Loucy (cell line): ENCODE measurements at regions not wholly inside any gene's neighbourhood (a gene's known extent, or its start where the extent isn't known, plus 50 kb on each side); places are given as distances from the start of the nearest gene placed in this dataset.

Experiments
- EZH2phosphoT487 ChIP-seq: fragments of 200-600 bp; IDR thresholded peaks from 2 replicates; pipeline ENCODE4 v1.6.1; 2018; ENCODE audit warnings: antibody characterized with exemption, mild to moderate bottlenecking, moderate library complexity, borderline replicate concordance
- TF ChIP-seq, protein P1 (sequence below): fragments of 200-600 bp; sonication (generic); conservative IDR thresholded peaks from 2 replicates; pipeline ENCODE4 v1.5.1; 2014; ENCODE audit warnings: mild to moderate bottlenecking, antibody characterized with exemption, low read length

DNA sequence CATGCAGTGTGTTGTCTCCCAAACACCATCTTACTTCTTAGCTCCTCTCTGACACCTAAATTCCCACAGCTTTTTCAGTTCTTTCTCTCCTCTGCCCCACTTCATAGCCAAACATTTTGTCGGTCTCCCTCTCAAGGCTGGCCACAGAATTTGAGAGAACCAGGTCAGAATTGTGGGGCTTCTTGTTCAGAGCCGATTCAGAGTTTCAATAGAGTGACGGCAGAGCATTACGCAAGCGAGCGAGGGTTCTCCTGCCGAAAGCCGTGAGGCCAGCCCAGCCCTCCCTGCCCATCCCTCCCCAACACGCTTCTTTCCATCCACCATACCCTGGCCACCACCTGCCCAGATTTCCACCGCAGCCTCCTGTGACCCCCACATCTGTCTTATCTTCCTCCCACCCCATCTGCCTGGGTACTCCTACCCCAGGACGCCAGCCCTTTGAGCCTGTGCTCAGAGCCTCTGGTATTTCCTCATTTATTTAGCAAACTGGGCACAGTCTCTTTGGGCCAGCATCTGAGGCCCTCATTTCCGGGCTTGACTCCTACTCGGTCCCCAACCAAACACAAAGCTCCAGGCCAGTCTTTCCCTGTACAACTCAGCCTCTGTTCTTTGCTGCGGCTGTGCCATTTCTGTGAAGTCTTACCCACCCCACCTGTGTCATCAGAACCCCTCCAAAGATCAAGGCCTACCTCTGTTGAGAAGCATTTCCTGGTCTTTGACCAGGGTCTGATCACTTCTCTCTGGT is 70.0 kb upstream of the MAP4K4 start:
- TF ChIP-seq, protein P1, sequence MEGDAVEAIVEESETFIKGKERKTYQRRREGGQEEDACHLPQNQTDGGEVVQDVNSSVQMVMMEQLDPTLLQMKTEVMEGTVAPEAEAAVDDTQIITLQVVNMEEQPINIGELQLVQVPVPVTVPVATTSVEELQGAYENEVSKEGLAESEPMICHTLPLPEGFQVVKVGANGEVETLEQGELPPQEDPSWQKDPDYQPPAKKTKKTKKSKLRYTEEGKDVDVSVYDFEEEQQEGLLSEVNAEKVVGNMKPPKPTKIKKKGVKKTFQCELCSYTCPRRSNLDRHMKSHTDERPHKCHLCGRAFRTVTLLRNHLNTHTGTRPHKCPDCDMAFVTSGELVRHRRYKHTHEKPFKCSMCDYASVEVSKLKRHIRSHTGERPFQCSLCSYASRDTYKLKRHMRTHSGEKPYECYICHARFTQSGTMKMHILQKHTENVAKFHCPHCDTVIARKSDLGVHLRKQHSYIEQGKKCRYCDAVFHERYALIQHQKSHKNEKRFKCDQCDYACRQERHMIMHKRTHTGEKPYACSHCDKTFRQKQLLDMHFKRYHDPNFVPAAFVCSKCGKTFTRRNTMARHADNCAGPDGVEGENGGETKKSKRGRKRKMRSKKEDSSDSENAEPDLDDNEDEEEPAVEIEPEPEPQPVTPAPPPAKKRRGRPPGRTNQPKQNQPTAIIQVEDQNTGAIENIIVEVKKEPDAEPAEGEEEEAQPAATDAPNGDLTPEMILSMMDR = no peak
- TF ChIP-seq EZH2phosphoT487 = no peak
